Ramos (cell line): ENCODE measurements at regions not wholly inside any gene's neighbourhood (a gene's known extent, or its start where the extent isn't known, plus 50 kb on each side); places are given as distances from the start of the nearest gene placed in this dataset.

ENCODE experiments used
- in situ Hi-C: fragments of 300-500 bp; cut with MboI; formaldehyde crosslinking; loops from one replicate; pipeline ENCODE4 v1.14.3; 2022; ENCODE audit warnings: low sequenced_read_pairs; ENCODE audit not compliant: unreplicated experiment

- in situ Hi-C loops = no loop called here
Measured at GRCh38 chr13:64263285-64263684, 2847.6 kb upstream of the PCDH20 start.

- in situ Hi-C loops = no loop called here
Measured at GRCh38 chr13:64256751-64257150, 2841.1 kb upstream of the PCDH20 start.

GRCh38 chr13:64255988-64256387, 2840.3 kb upstream of the PCDH20 start:
- in situ Hi-C loops = no loop called here

- in situ Hi-C loops = no loop called here
Measured at GRCh38 chr13:64248371-64249065, 2832.9 kb upstream of the PCDH20 start.

- in situ Hi-C loops = no loop called here
Measured at GRCh38 chr13:64239372-64239771, 2823.7 kb upstream of the PCDH20 start.

- in situ Hi-C loops = no loop called here
Measured at GRCh38 chr13:64234255-64234654, 2818.6 kb upstream of the PCDH20 start.

- in situ Hi-C loops = no loop called here
Measured at GRCh38 chr13:64223016-64223415, 2807.4 kb upstream of the PCDH20 start.

GRCh38 chr13:64206430-64207225, 2791.0 kb upstream of the PCDH20 start:
- in situ Hi-C loops = no loop called here

GRCh38 chr13:64202517-64202916, 2786.9 kb upstream of the PCDH20 start:
- in situ Hi-C loops = no loop called here

- in situ Hi-C loops = no loop called here
Measured at GRCh38 chr13:64197232-64197631, 2781.6 kb upstream of the PCDH20 start.

GRCh38 chr13:64186503-64187250, 2771.0 kb upstream of the PCDH20 start:
- in situ Hi-C loops = no loop called here

GRCh38 chr13:64186071-64186470, 2770.4 kb upstream of the PCDH20 start:
- in situ Hi-C loops = no loop called here

GRCh38 chr13:64180756-64181155, 2765.1 kb upstream of the PCDH20 start:
- in situ Hi-C loops = no loop called here

- in situ Hi-C loops = no loop called here
Measured at GRCh38 chr13:64165826-64166225, 2750.2 kb upstream of the PCDH20 start.

GRCh38 chr13:64164435-64164834, 2748.8 kb upstream of the PCDH20 start:
- in situ Hi-C loops = no loop called here

GRCh38 chr13:64160479-64160878, 2744.8 kb upstream of the PCDH20 start:
- in situ Hi-C loops = no loop called here

- in situ Hi-C loops = no loop called here
Measured at GRCh38 chr13:64158908-64159307, 2743.3 kb upstream of the PCDH20 start.

GRCh38 chr13:64154514-64154913, 2738.9 kb upstream of the PCDH20 start:
- in situ Hi-C loops = no loop called here

- in situ Hi-C loops = no loop called here
Measured at GRCh38 chr13:64130600-64130999, 2715.0 kb upstream of the PCDH20 start.

- in situ Hi-C loops = no loop called here
Measured at GRCh38 chr13:64130171-64130570, 2714.5 kb upstream of the PCDH20 start.

GRCh38 chr13:64127856-64128255, 2712.2 kb upstream of the PCDH20 start:
- in situ Hi-C loops = no loop called here
